ENCODE measurements at regions not wholly inside any gene's neighbourhood (a gene's known extent, or its start where the extent isn't known, plus 50 kb on each side); places are given as distances from the start of the nearest gene placed in this dataset.

DNA sequence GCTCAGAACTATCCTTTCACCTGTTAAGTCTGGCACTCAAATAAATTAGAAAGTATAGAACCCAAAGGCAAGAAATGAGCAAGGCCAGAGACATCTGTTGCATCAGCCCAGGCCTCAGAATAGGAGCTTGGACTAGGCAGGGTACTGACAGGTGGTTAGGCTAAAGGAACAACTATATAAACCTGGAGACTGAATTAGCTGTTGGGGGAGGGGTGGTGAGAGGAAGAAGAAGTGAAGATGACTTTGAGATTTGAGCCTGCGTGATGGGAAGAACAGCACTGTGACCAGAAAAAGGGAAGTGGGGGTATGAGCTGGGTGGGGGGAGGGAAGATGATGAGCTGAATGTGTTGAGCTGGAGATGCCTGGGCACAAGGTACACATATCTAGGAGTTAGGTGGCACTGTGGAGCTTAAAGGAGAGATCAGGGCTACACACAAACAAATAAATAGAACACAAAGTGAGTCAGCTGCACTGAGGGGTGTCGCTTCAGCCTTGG lies 244.7 kb downstream of the PTEN start:
- DNase-seq (ENCODE audit: low read depth): no peak

DNA sequence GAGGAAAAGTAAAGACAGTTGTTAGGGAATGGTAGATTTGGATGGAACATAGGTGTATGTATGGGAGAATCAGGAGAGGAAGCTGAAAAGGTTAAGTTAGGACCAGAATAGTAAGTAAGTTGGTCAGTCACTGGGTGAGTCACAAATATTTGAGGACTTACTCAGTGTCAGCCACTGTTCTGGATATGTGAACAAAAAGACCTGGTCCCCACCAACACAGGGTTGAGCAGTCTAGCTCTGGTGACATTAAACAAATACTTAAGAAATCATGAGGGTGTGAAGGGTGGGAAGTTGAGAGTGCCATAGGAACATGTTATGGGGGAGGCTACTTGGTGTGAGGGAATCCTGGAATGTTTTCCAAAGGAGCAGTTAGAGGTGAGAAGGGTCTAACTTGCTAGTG lies 246.9 kb downstream of the PTEN start:
- DNase-seq (ENCODE audit: low read depth): no peak

DNA sequence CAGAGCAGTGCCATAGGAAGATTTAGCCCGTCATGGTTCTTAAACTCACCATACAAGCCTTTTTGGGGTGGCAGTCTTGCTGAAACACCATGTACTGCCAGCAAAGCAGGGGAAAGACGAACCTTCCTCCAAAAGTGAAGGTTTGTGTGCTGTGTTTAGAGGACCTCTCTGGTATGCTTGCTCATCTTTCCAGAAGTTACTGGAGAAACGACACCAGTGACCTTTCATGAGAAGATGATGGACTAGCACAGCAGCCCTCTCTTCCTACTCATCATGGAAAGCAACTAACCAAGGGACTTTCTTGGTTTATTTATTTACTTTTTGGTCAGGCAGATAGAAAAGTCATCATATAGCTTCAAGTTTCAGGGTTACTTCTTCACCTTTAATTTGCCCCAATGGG lies 247.4 kb downstream of the PTEN start:
- DNase-seq (ENCODE audit: low read depth): no peak

DNA sequence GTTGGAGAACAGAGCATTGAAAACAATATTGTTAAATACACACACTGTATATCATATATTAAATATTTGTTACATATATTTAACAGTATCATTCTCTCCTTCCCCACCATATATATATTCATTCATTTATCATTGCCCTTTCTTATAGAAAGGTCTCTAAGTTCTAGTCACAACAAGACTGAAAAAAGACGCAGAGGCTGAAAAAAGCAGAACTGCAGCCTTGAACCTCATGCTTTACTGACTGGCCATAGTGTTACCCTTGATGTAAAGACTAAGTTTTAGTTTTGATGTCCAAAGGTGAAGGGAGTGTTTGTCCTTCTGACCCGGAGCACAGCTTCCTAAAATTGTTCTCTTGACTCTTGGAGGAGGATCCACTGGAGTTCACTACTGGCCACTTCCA lies 247.9 kb downstream of the PTEN start:
- DNase-seq (ENCODE audit: low read depth): no peak

DNA sequence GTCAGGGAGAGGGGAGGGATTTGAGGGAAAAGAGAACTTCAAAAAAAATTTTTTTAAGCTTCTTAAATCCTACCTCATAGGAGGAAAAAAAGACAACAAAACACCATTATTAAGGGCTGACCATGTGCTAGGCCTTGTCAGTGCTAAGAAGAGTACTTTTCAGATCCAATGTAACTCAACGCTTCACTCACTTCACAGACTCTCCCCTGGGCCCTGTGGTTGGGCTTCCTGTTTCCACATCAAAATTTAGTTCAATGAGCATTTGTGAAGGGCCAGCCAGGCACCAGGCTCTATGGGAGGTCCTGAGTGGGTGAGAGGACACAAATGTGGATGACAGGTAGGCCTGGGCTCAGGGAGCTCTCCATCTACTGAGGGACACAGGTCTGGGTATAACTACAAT lies 249.8 kb downstream of the PTEN start:
- no peak for DNase-seq (ENCODE audit: low read depth)

DNA sequence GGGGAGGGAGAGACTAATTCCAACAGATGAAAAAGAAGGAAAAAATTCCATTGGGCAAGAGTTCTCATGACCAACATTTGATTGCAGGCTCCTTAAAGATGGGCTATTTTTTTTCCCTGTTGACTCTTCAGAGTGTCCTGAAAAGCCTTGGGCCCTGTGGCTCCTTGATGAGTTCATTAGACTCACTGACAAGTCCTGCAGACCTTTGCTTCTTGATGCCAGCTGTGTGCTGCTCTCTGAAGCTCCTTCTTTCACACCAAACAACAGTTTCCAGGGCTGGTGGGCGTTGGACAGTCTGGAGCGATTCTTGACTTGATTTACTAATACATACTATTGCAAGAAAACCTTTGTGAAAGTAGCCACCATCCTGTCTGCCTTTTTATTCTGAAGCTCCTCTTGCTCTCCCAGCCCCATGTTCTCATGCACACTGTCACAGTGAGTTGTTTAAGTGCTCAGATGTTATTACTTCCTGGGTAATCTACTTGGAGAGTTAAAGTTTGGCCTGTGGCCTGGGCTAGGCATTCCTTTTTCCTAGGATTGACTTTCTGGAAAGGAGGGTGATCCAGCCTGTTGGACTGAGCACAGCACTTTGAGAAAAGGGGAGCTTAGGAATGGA lies 250.3 kb downstream of the PTEN start:
- no peak for DNase-seq (ENCODE audit: low read depth)

DNA sequence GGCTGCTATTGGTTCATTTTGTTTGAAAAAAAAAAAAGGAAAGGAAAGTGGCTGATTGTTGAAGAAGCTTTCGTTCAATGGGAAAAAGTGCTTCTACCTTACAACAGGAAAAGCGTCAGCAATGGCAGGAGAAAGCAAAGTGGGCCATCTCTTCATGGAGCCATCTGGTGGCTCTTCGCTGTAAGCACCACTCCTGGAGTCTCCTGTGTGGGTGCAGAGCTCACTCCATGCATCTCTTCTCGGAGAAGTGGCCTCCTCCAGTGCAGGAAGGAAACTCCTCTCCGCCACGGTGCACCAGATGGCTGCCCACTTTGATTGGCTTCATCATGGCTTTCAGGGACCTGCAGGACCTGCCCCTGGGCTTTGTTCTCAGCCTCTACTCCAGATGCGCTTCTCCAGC lies 250.9 kb downstream of the PTEN start:
- no peak for DNase-seq (ENCODE audit: low read depth)

DNA sequence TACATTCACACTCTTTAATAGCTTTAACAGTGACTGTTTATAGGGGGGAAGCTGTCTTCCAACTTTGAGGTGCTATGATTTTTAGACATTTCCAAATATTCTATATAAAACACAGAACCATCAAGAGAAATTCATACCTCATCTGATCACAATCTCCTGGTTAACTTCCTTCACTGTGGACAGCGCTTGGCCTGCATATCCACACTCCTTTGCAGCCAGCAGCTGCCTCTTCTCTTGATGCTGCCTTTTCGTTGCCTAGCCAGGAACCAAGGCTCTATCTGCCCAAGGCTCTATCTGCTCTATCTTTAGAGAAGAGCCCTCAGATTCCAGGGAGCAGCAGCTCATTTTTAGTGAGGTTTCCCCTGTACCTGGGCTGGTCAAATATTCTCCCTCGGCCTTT lies 252.0 kb downstream of the PTEN start:
- DNase-seq (ENCODE audit: low read depth): no peak

DNA sequence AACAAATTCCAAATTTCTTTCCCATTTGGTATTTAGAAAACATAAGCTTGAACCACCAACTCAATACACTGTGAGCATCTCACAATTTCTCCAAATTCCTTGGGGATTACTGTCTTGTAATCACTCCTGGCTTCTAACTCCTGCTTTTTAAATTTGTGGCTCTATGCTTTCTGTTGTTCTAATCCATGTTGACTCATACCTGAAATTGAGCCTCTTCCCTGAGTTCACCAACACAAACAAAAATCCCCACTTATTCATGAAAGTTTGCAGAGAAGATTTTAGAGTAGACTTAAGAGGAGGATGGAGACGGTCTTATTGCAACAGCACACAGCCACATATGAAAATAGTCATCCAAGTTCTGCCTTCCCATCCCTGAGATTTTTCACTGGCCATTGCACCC lies 252.5 kb downstream of the PTEN start:
- no peak for DNase-seq (ENCODE audit: low read depth)

DNA sequence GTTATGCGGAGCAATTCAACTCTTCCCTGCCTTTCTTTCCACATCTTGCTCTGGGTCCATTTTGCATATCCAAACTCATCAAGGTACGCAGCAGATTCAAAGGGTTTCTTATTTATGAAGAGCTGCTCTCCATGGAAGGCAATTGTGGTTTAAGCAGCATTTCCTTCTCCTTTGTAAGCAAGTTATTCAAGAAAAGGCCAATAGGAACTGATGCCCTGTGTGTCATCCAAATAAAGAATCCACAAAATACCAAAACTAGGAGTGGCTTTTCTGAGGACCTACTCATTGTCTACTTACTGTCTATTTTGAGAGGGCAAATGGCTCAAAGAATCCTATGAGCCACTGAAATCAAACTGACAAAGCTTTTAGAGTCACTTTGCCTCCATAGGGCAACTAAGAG lies 253.1 kb downstream of the PTEN start:
- no peak for DNase-seq (ENCODE audit: low read depth)

DNA sequence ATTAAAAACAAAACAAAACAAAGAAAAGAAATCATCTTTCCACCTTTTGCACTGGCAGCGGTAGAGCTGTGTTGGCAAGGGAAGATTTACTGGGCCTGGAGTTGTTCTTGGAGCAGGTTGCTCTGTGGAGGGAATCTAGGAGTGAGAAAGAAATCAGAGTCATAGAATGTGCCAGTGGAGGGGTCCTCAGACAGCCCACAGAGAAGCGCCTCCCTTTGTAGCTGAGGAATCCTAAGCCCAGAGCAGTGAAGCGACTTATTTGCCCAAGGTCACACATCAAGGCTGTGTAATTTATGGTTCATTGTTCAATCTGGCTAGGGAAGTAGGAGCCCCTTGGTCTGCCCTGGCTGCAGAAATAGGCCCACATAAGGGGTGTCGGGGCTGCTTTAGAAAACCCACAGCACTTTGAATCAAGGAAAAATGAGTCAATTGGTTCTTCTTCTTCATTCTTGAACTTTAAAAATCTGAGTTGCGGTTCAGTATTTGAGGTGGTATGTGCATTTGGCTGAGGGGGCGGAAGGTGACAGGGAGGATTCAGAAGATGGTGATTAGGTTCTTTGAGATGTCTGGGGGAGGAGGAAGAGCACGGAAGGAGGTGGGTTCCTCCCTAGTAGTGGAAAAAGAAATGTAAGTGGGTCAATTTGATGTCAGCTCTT lies 253.7 kb downstream of the PTEN start:
- DNase-seq (ENCODE audit: low read depth): peak; percentile 54

DNA sequence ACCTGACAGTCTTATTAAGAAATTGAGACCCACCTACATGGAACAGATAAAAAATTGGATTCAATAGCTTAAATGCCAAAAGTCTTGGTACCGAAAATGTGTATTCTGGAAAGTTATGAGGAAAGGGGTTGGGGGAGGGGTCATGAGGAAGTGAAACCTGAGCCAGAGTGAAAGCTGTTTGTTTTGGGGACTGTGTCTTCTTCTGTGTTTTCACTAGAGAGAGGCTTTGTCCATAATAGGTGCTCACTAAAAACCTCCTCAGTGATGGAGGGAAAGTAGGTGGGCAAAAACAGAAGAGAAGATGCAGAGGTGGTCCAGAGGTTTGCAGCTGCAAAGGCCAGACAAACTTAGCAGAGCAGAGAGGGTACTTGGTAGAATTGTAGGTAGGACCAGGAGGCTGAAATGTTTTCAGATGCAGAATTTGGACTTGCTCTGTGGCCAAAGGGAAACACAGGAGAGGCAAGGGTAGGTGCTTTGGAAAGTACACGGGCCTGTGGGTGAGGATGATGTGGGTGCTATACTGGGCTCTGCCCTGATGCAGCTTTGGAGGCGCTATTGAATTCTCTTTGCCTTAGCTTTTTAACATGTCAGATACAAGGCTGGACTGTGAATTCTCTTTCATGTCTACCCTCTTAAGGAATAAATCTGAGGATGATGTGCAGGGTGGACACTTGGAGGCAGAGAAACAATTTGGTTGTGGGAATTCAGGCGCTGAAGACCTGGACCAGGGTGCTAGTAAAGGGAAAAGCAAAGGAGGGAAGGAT lies 254.6 kb downstream of the PTEN start:
- no peak for DNase-seq (ENCODE audit: low read depth)

DNA sequence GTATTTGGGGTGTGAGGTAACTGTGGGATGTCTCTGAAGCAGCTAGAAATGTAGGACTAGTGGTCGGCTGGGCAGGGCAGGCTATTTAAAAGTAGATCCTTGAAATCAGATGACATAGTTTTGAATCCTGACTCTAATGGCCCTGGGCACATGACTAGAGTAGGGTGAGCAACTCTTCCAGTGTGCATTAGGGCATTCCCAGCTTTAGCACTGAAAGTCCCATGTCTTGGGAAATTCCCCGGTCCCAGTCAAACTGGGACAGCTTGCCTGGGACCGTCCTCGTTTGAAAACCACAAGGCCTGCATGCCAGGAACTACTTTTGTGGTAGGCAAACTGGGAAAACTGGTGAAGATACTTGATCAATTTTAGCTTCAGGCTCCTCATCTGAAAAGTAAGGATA lies 255.3 kb downstream of the PTEN start:
- DNase-seq (ENCODE audit: low read depth): no peak

DNA sequence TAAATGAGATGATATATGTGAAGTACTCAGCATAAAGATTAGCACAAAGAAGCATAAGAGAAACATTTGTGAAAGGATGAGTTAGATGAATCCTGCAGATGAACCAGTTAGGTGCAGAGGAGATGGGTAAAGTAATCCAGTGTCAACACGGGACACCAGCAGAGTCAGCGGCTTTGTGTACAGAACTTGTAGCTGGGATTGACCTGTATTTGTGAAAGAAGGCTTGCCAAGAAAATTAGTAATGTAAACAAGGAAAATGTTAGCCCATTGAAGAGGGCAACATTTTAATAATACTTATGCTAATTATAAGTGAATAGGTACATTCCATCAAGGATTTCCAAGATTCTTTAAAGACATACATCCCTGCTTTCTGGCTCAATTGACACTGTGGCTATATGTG lies 255.7 kb downstream of the PTEN start:
- no peak for DNase-seq (ENCODE audit: low read depth)

DNA sequence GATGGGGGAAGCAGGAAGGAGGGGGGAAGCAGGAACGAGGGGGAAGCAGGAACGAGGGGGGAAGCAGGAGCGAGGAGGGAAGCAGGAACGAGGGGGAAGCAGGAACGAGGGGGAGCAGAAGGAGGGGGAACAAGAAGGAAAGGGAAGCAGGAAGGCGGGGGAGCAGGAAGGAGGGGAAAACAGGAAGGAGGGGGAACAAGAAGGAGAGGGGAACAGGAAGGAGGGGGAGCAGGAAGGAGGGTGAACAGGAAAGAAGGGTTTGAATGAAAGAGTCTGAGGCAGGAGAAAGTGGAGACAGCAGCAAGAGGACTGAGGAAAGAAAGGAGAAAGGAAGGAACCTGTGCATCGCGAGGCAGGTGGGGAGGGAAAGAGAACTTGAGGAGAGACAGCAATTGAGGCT lies 256.6 kb downstream of the PTEN start:
- DNase-seq (ENCODE audit: low read depth): no peak

DNA sequence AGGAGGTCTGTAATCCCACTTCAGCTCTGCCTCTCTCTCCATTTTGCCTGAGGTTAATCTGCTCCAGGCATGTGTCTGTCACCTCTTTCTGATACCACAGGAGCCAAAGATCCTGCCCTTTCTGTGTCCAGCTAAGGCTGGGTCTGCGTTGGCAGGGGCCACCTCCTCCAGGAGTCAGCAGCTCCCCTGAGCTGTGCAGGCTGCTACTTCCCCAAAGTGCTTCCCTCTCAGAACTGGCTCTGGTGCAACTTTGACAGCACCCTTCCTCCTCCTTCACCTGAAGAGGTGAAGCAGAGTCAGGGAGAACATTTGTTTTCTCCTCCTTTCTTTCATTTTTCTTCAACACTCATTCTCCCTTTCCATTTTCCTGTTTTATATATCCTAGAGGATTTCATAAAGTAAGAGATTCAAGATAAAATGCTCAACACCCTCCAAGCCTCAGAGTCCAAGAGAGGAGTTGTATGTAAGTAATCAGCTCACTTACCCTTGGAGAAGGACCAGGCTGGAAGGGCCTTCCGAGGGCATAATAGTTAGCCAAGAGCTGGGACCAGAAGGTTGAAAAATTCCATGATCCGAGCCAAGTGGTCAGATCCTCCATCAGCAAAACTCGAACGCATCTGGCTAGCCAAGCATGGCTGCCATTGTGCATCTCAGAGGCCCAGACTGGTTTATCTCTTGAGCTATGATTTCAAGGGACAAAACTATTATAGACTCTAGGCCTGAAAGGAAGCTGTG lies 257.3 kb downstream of the PTEN start:
- DNase-seq (ENCODE audit: low read depth): no peak

DNA sequence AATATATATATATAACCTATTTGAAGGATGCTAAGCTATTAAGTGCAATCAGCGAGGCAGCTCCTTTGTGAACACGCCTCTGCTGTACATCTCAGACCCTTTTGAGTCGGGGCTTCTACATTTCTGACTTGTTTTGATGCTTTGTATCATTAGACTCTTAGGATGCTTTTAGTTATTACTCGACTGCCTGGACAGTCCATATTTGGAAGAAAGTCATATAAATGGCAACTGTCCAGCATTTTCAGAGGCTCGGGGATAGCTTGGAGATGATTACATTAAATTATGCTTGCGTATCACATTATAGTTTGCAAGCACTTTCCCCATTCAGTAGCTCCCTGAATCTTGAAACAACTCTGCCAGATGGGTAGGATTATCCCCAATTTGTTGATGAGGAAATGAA lies 257.9 kb downstream of the PTEN start:
- no peak for DNase-seq (ENCODE audit: low read depth)

DNA sequence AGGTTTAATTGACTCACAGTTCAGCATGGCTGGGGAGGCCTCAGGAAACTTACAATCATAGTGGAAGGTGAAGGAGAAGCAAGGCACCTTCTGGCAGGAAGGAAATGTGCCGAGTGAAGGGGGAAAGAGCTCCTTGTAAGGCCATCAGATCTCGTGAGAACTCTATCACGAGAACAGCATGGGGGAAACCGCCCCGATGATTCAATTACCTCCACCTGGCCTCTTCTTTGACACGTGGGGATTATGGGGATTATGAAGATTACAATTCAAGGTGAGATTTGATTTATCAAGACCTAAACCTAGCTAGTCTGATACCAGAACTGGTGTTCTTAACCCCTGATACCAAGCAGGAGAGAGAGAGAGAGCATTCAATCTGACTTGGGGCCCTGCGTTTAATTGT lies 258.7 kb downstream of the PTEN start:
- no peak for DNase-seq (ENCODE audit: low read depth)

DNA sequence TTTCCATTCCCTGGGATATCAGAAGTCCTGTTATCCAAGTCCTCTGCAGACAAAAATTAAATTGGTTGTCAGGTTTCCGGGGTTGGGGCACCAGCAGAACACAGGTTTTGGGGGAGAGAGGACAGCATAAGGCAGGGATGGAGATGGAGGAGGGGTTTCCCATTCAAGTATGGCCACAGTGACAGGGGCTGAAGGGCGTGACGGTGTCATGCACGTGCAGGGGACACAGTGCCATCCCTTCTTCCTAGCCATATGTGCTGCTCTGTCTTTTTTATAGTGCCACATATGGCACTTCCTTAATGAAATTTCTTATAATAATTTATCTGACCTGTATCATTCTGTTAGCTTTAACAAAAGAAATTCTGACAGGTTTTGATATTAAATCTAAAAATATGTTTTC lies 259.2 kb downstream of the PTEN start:
- no peak for DNase-seq (ENCODE audit: low read depth)

DNA sequence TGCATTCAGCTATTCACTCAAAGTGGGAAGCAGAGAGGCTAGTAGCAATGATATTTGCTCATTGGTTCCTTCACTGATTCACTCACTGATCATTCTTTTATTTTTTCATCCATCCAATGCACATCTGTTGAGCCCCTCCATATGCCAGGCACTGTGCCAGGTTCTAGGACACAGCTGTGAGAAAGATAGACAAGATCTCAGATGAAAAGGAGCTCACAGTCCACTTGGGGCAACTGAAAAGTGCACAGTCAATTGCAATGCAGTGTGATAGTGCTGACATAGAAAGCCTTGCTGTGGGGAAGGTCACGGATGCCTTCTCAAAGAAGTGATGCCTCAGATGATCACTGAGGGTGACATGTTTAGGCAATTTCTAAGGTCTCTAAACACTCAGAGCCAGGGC lies 262.3 kb downstream of the PTEN start:
- no peak for DNase-seq (ENCODE audit: low read depth)

DNA sequence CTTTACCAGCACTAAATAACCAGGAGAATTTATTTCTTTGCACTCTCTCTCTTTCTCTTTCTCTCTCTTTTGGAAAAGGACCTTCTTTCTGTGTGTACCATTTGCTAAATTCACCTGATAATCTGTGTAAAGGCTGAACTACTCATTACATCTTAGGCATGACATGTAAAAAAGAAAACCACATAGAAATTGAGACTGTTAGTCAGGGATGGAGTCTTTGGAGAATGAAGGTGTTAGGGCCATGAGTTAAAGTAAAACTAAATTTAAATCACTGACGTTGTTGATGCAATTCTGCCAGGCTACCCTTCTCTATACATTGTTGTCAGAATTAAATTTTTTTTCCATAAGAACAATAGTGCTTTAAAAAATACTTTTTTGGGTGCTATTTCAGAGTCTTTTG lies 263.3 kb downstream of the PTEN start:
- DNase-seq (ENCODE audit: low read depth): no peak

DNA sequence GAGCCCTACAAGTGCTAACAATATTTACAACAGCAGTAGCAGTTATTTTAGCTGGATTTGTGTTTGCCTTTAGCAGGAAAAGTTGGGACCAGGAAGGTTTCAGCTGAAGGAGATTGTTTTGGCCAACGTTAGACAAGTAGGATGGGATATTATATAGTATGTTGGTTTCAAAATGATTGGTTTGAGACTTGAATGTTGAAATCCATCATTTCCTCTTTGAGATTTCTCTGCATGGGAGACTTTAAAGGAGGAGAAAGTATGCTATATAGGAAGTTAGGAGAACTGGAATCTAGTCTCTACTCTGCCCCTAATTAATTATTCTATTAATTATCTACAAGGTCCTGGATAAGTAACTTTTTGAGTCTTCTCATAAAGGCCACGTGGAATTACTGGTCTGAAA lies 263.8 kb downstream of the PTEN start:
- no peak for DNase-seq (ENCODE audit: low read depth)

DNA sequence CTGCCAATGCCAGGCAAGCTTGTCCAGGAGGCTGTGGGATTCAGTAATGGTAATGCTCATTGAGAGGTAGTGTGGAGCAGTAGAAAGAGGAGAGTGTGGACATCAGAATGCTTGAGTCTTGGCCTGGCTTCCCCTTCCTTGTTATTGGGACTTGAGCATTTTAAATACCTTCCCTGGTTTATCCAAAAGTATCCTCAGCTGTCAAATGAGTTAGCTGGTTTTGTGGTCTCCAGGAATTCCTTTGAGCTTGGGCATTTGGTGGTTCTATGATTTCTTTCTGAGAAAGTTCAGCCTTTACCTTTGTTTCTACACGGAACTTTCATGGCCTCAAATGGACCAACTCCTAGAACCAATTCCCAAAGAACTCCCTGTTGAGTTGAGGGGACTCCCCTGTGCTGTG lies 264.3 kb downstream of the PTEN start:
- DNase-seq (ENCODE audit: low read depth): no peak
